PC-3 (cell line): ENCODE measurements at regions not wholly inside any gene's neighbourhood (a gene's known extent, or its start where the extent isn't known, plus 50 kb on each side); places are given as distances from the start of the nearest gene placed in this dataset.

Source experiments
- ATAC-seq: fragments of 200-7000 bp; cut with Tn5 transposase; 2 replicates; pipeline ENCODE4 v1.9.1; 2020; ENCODE audit warnings: mild to moderate bottlenecking, moderate library complexity
- BruUV-seq: library from RNA; stranded (reverse); fragments of 400-500 nt; replicated peaks from 2 replicates; lab custom pipeline; 2021; lab: Mats Ljungman, UMichigan
- CTCF ChIA-PET: fragments of 300-600 bp; sonication (Branson Sonifier 250); formaldehyde crosslinking; loops from one replicate; lab custom pipeline; 2022; ENCODE audit warnings: antibody characterized with exemption; lab: Charles Lee
- POLR2A ChIA-PET: fragments of 300-600 bp; sonication (Branson Sonifier 250); formaldehyde crosslinking; loops from one replicate; lab custom pipeline; 2022; ENCODE audit warnings: antibody characterized with exemption; ENCODE audit not compliant: unreplicated experiment; lab: Charles Lee
- DNase-seq: peaks from one replicate; pipeline ENCODE4 v3.0.0-alpha.2; 2015
- H2AFZ ChIP-seq: fragments of 300-600 bp; sonication (generic); 2 replicates; pipeline ENCODE4 v1.6.0; 2016; ENCODE audit warnings: antibody characterized with exemption, low read length
- H3F3A ChIP-seq: fragments of 300-600 bp; sonication (generic); one replicate; pipeline ENCODE4 v1.6.0; 2017; ENCODE audit warnings: antibody characterized with exemption, low read length, control low read depth, mild to moderate bottlenecking; ENCODE audit not compliant: unreplicated experiment
- H3K27ac ChIP-seq: fragments of 300-600 bp; sonication (generic); 2 replicates; pipeline ENCODE4 v1.5.1; 2016; ENCODE audit warnings: mild to moderate bottlenecking, low read length
- H3K27me3 ChIP-seq: fragments of 300-600 bp; sonication (generic); 2 replicates; pipeline ENCODE4 v1.6.1; 2016; ENCODE audit warnings: low read length, mixed read lengths
- H3K36me3 ChIP-seq: fragments of 300-600 bp; sonication (generic); 2 replicates; pipeline ENCODE4 v1.6.1; 2016; ENCODE audit warnings: low read depth, mixed run types, low read length, mixed read lengths
- H3K4me1 ChIP-seq: fragments of 300-600 bp; sonication (generic); 2 replicates; pipeline ENCODE4 v1.5.1; 2016; ENCODE audit warnings: low read length; ENCODE audit not compliant: insufficient read depth
- H3K4me2 ChIP-seq: fragments of 300-600 bp; sonication (generic); 2 replicates; pipeline ENCODE4 v1.6.0; 2016; ENCODE audit warnings: low read length
- H3K4me3 ChIP-seq: fragments of 300-600 bp; sonication (generic); 2 replicates; pipeline ENCODE4 v1.5.1; 2016; ENCODE audit warnings: mild to moderate bottlenecking, low read length, mixed read lengths
- H3K79me2 ChIP-seq: fragments of 300-600 bp; sonication (generic); 2 replicates; pipeline ENCODE4 v1.6.1; 2017; ENCODE audit warnings: low read length, mixed read lengths
- H3K9ac ChIP-seq: fragments of 300-600 bp; sonication (generic); 2 replicates; pipeline ENCODE4 v1.6.0; 2016; ENCODE audit warnings: mild to moderate bottlenecking, low read length
- H3K9me2 ChIP-seq: fragments of 300-600 bp; sonication (generic); replicated peaks from 2 replicates; pipeline ENCODE4 v1.6.1; 2016; ENCODE audit warnings: mixed run types, low read length, mixed read lengths
- H3K9me3 ChIP-seq: fragments of 300-600 bp; sonication (generic); 2 replicates; pipeline ENCODE4 v1.6.1; 2016; ENCODE audit warnings: low read length, mixed read lengths
- H4K20me1 ChIP-seq: fragments of 300-600 bp; sonication (generic); 2 replicates; pipeline ENCODE4 v1.6.1; 2016; ENCODE audit warnings: low read length, mixed read lengths
- EZH2 ChIP-seq: fragments of 300-600 bp; sonication (generic); IDR thresholded peaks from one replicate; pipeline ENCODE4 v1.6.1; 2017; ENCODE audit warnings: antibody characterized with exemption, mild to moderate bottlenecking, low read length; ENCODE audit not compliant: unreplicated experiment
- EZH2phosphoT487 ChIP-seq: fragments of 300-600 bp; sonication (generic); IDR thresholded peaks from 2 replicates; pipeline ENCODE4 v1.6.1; 2018; ENCODE audit warnings: mild to moderate bottlenecking, antibody characterized with exemption, low read length, borderline replicate concordance
- intact Hi-C: fragments of 100-400 bp; cut with micrococcal nuclease; formaldehyde crosslinking; loops from 2 replicates; pipeline ENCODE4 v1.9.0; 2023
- TF ChIP-seq, protein P1 (sequence below): fragments of 300-600 bp; sonication (generic); conservative IDR thresholded peaks from 2 replicates; pipeline ENCODE4 v1.5.1; 2017; ENCODE audit warnings: antibody characterized with exemption, low read depth, mild to moderate bottlenecking, low read length

DNA sequence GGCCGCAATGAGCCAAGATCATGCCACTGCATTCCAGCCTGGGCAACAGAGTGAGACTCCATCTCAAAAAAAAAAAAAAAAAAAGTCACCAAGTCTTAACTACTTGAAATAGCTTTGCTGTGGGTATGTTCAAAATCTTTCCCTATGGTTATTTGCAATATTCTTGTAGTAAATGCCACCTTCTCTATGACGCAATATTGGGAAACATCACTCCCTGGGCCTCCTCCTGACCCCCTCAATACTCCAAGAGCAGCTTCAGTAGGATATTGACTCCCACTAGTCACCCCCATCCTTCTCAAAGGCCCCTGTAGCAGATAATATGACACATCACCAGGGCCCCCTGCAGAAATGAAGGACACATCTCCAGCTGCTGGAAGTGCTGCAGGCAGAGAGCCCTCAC lies 137.8 kb downstream of the AIPL1 start:
- Histone ChIP-seq H3K4me3 (no peak overlapping the region), H3K79me2 (no peaks in the 10 kb centered on the region), H3K36me3 (no peaks in the 10 kb centered on the region), H3K9ac (no peak overlapping the region), H3K27ac (no peak overlapping the region), H3K27me3 (0 out of 2 replicates have a peak, but pooled peaks cover 21% of the 10 kb centered on the region), H4K20me1 (no peaks in the 10 kb centered on the region), H3K9me3 (no peaks in the 10 kb centered on the region), H3K4me2 (no peak overlapping the region), H3K9me2 (no peaks in the 10 kb centered on the region), H3K4me1 (no peaks in the 10 kb centered on the region), H3F3A (no peaks in the 10 kb centered on the region), H2AFZ (no peak overlapping the region)
- TF ChIP-seq EZH2phosphoT487: no peak
- TF ChIP-seq, protein P1, sequence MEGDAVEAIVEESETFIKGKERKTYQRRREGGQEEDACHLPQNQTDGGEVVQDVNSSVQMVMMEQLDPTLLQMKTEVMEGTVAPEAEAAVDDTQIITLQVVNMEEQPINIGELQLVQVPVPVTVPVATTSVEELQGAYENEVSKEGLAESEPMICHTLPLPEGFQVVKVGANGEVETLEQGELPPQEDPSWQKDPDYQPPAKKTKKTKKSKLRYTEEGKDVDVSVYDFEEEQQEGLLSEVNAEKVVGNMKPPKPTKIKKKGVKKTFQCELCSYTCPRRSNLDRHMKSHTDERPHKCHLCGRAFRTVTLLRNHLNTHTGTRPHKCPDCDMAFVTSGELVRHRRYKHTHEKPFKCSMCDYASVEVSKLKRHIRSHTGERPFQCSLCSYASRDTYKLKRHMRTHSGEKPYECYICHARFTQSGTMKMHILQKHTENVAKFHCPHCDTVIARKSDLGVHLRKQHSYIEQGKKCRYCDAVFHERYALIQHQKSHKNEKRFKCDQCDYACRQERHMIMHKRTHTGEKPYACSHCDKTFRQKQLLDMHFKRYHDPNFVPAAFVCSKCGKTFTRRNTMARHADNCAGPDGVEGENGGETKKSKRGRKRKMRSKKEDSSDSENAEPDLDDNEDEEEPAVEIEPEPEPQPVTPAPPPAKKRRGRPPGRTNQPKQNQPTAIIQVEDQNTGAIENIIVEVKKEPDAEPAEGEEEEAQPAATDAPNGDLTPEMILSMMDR: no peak
- TF ChIP-seq EZH2: no peak
- BruUV-seq: no TSS peak
- intact Hi-C loops: no loop called here
- CTCF ChIA-PET: interaction anchor here (0.6 kb wide), 1 partner anchor 519 kb away, joined by 5 read pairs; no protein-coding TSS in a partner anchor
- ATAC-seq (no peak), DNase-seq (no peak)
- POLR2A ChIA-PET: no interaction called here

DNA sequence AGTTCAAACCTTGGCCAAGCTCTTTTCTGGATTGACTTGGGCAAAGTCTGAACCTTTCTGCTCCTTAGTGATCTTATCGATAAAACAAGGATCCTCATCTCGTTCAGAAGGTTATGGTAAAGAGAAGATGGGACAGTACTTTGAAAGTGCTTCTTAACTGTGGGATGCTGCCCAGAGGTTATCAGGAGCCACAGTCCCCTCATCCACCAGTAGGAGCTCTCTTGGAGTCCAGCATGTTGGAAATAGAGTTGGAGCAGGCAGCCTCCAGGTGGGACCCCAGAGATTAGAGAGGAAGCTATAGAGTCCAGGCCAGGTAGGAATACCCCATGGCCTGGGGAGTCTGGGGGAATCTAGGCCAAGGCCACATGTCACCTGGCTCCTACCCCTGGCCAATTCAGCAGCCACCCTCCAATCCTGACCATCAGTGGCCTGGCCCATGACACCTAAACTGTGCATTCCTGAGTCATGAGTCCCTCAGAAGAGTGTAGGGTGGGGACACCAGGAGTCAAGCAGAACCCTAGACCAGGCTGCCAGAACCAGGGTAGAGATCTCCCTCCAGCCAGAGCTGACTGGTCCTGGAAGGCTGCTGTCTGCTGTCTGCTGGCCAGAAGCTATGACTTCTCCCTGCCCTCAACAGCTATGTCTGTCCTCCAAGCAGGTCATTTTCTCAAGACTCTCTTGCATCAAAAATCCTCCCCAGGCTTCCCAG lies 144.3 kb downstream of the AIPL1 start:
- Histone ChIP-seq H3K79me2 (no peaks in the 10 kb centered on the region), H3F3A (no peaks in the 10 kb centered on the region), H3K27ac (no peak overlapping the region), H3K9me2 (no peaks in the 10 kb centered on the region), H3K9ac (no peak overlapping the region), H3K36me3 (no peaks in the 10 kb centered on the region), H3K4me1 (no peaks in the 10 kb centered on the region), H3K4me3 (no peak overlapping the region), H2AFZ (no peak overlapping the region), H3K27me3 (no peaks in the 10 kb centered on the region), H4K20me1 (no peaks in the 10 kb centered on the region), H3K4me2 (no peak overlapping the region), H3K9me3 (no peaks in the 10 kb centered on the region)
- CTCF ChIA-PET: no interaction called here
- BruUV-seq: no TSS peak
- POLR2A ChIA-PET: no interaction called here
- ATAC-seq (no peak), DNase-seq (no peak)
- TF ChIP-seq, protein P1: no peak
- TF ChIP-seq EZH2phosphoT487 (no peak), EZH2 (no peak)
- intact Hi-C loops: no loop called here

DNA sequence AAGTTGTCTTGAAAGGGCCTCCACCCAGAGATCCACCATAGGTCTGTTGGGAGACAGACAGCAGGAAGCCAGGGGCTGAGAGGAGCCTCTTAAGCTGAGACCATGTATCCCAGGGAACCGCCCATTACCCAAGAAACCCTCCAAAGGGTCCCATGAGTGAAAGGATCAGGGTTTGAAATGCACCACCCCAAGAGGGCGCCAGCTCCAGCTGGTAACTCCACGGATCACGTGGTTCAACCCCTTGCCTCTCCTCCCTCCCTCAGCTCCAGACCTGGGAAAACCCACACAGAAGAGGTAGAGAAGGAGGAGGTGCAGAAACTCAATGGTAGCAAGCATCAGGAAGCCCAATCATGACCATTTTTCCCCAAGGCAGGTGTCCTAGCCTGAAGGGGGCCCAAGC lies 148.7 kb downstream of the AIPL1 start:
- POLR2A ChIA-PET: no interaction called here
- H3F3A ChIP-seq: no peaks in the 10 kb centered on the region
- no peaks in the 10 kb centered on the region for H4K20me1 ChIP-seq
- DNase-seq: peak; percentile 44
- no peaks in the 10 kb centered on the region for H3K4me1 ChIP-seq
- TF ChIP-seq, protein P1: peak; percentile 62
- TF ChIP-seq EZH2: no peak
- intact Hi-C loops: no loop called here
- no TSS peak for BruUV-seq
- H2AFZ ChIP-seq: no peak overlapping the region
- no peaks in the 10 kb centered on the region for H3K27me3 ChIP-seq
- H3K79me2 ChIP-seq: no peaks in the 10 kb centered on the region
- no peaks in the 10 kb centered on the region for H3K36me3 ChIP-seq
- no peak overlapping the region for H3K27ac ChIP-seq
- no peaks in the 10 kb centered on the region for H3K9me3 ChIP-seq
- no peak overlapping the region for H3K9ac ChIP-seq
- CTCF ChIA-PET: interaction anchor here (0.7 to 1.5 kb wide), 2 partner anchors 127 to 173 kb away, joined by 3 to 6 read pairs; no protein-coding TSS in a partner anchor
- no peak overlapping the region for H3K4me3 ChIP-seq
- no peaks in the 10 kb centered on the region for H3K9me2 ChIP-seq
- ATAC-seq: no peak
- no peak overlapping the region for H3K4me2 ChIP-seq
